ENCODE measurements at regions not wholly inside any gene's neighbourhood (a gene's known extent, or its start where the extent isn't known, plus 50 kb on each side); places are given as distances from the start of the nearest gene placed in this dataset.

GRCh38 chrX:39665830-39666518, 431.8 kb downstream of the BCOR start:
- CTCF ChIA-PET: no interaction called here
- TF ChIP-seq CTCF (IDR thresholded peaks at IDR 0.05; ENCODE audit: insufficient read depth, low read depth, low read length): no peak
- H3K36me3 ChIP-seq (ENCODE audit: control insufficient read depth, insufficient read depth, low read length): no peaks in the 10 kb centered on the region
- H3K4me3 ChIP-seq (ENCODE audit: low read depth, low read length): no peak overlapping the region
- POLR2A ChIA-PET: no interaction called here
- DNase-seq (ENCODE audit: low read depth): no peak
- no peaks in the 10 kb centered on the region for H3K27me3 ChIP-seq (ENCODE audit: control insufficient read depth, insufficient read depth, low read length)

DNA sequence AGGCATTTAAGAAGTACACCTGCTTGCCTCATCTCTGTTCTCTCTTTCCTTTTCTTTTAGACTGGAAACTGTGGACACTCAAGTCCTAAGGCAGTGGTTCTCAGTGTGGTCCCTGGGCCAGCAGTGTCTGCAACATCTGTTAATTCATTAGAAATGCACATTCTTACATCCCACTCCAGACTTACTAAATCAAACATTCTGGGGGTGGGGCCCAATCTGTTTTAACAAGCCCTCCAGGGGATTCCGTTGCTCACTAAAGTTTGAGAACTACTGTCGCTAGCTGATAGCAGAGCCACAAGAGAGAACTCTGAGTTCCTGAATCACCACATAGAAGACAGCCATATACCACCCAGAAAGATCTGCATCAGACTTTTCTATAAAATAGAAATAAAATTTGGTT, 430.6 kb downstream of the BCOR start:
- POLR2A ChIA-PET: no interaction called here

GRCh38 chrX:39667736-39668482, 429.8 kb downstream of the BCOR start:
- Histone ChIP-seq H3K36me3 (ENCODE audit: control insufficient read depth, insufficient read depth, low read length) (no peaks in the 10 kb centered on the region), H3K27me3 (ENCODE audit: control insufficient read depth, insufficient read depth, low read length) (no peaks in the 10 kb centered on the region), H3K4me3 (ENCODE audit: low read depth, low read length) (no peak overlapping the region)
- ChIA-PET POLR2A (no interaction called here), CTCF (no interaction called here)
- TF ChIP-seq CTCF (IDR thresholded peaks at IDR 0.05; ENCODE audit: insufficient read depth, low read depth, low read length): no peak
- no peak for DNase-seq (ENCODE audit: low read depth)

More for the DNA sequence above, 430.6 kb downstream of the BCOR start:
- no peaks in the 10 kb centered on the region for H3K27me3 ChIP-seq (ENCODE audit: control insufficient read depth, insufficient read depth, low read length)
- TF ChIP-seq CTCF (IDR thresholded peaks at IDR 0.05; ENCODE audit: insufficient read depth, low read depth, low read length): no peak
- H3K4me3 ChIP-seq (ENCODE audit: low read depth, low read length): no peak overlapping the region
- no peaks in the 10 kb centered on the region for H3K36me3 ChIP-seq (ENCODE audit: control insufficient read depth, insufficient read depth, low read length)
- no peak for DNase-seq (ENCODE audit: low read depth)
- CTCF ChIA-PET: no interaction called here

DNA sequence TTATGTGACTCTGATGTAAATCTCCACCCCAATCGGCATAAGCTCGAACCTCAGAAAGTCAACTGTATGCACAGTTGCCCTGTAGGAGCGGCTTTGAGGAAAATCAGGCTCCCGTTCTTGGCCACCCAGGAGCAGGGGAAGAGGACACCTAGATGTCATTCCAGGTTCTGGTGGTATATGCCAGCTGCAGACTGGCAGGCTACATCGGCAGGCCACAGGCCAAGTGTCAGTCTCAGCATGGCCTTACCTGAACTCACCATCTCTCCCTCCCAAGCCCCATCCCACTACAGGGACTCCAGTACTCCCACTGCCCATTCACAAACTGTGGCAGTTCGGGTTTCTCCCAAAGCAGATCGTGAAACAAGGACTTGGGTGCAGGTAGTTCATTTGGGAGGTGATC, 428.1 kb downstream of the BCOR start:
- Histone ChIP-seq H3K27me3 (ENCODE audit: control insufficient read depth, insufficient read depth, low read length) (no peaks in the 10 kb centered on the region), H3K36me3 (ENCODE audit: control insufficient read depth, insufficient read depth, low read length) (no peaks in the 10 kb centered on the region), H3K4me3 (ENCODE audit: low read depth, low read length) (no peak overlapping the region)
- ChIA-PET POLR2A (no interaction called here), CTCF (no interaction called here)
- no peak for DNase-seq (ENCODE audit: low read depth)
- no peak for TF ChIP-seq CTCF (IDR thresholded peaks at IDR 0.05; ENCODE audit: insufficient read depth, low read depth, low read length)

- TF ChIP-seq CTCF (IDR thresholded peaks at IDR 0.05; ENCODE audit: insufficient read depth, low read depth, low read length): no peak
- POLR2A ChIA-PET: no interaction called here
- no peaks in the 10 kb centered on the region for H3K27me3 ChIP-seq (ENCODE audit: control insufficient read depth, insufficient read depth, low read length)
- no peak for DNase-seq (ENCODE audit: low read depth)
- no peaks in the 10 kb centered on the region for H3K36me3 ChIP-seq (ENCODE audit: control insufficient read depth, insufficient read depth, low read length)
- H3K4me3 ChIP-seq (ENCODE audit: low read depth, low read length): no peak overlapping the region
- CTCF ChIA-PET: no interaction called here
These were observed 427.5 kb downstream of the BCOR start for GRCh38 chrX:39670281-39670680.

Data from BJ (cell line).